Femur (tissue), 1 donor: ENCODE measurements at regions not wholly inside any gene's neighbourhood (a gene's known extent, or its start where the extent isn't known, plus 50 kb on each side); places are given as distances from the start of the nearest gene placed in this dataset.
"Not testable (repeated sequence)": the region's sequence is repeated elsewhere in the genome, so short reads cannot be mapped to it uniquely, and the experiment has no call there.

Experiments
- DNase-seq: peaks from one replicate; pipeline ENCODE4 v3.0.0-alpha.2; 2017

DNA sequence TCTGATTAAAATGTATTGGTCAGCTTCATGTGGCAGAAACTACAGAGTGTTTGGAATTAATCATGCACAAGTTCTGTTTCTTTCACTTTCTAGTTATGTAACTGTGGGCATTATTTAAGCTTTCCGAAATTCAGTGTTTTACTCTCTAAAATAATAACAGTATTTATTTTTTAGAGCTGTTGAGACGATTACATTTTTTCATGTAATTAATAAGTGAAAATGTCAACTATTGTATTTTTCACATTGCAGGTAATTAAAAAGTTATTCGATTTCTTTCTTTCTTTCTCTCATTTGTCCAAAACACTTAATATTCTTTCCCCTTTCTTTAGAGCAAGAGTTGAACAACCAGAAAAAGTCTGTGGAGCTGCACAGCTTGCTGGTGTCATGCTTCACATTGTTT lies 559.4 kb upstream of the PCDH20 start:
- DNase-seq: no peak

DNA sequence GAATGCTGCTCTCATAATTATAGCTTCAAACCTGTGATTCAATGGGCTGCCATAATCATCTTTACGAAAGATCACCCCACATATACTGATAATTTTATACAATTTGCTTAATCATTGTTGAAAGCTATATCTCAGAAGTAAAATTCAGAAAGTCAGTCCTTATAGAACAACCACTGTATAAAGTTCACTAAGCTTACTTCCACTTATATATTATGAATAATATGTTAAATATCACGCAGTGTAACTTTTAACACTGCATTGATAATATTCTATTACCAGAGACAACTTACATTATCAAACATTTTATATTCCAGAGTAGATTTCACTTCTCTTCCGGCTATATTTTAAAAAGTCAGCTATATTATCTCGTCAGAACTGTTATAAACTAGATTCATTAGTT lies 550.1 kb upstream of the PCDH20 start:
- no peak for DNase-seq

DNA sequence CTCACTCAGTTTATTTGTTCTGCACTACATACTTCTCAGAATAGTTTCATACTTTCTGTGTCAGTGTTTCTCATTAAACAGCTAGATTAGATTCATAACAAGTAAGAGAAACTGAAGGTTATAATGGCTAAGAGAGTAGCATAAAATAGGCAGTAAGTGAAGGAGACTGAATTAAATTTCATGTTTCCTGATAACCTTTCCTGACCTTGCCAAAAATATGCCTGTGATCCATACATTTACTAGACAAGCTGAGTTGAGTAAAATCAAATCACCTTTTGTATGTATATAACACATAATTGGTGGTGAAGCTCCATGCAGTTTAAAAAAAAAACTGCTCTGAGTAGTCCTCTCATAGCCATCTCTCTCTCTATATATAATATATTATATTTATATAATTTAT lies 545.3 kb upstream of the PCDH20 start:
- no peak for DNase-seq

DNA sequence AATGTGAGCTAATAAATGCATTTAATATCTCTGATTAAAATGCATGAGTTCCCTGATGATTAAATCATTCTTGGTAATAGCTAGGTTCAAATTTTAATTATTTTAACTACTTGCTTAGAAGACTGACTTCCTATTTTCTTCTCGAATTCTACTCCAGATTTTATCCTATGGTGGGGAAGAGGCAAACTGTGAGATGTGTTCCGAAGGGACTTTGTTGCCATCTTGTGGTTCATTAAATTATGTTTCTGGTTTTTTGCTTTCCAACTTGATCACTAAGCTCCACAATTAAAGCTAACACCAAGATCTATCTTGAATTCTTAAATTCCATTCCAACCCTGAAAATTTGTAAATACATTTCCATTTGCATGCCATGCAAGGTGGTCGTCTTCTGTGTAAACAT lies 538.4 kb upstream of the PCDH20 start:
- DNase-seq: no peak

DNA sequence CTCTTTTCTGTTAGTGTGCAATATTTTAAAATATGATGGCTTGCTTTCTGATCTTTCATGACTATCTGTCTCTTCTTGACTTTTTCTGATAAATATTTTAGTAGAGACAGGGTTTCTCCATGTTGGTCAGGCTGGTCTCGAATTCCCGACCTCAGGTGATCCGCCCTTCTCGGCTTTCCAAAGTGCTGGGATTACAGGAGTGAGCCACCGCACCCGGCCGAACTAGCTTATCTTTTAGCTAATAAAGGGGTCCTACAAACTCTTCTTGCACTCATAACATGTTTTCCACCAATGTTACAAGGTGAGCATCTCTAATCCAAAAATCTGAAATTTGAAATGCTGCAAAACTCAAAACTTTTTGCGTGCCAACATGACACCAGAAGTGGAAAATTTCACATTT lies 535.2 kb upstream of the PCDH20 start:
- no peak for DNase-seq

DNA sequence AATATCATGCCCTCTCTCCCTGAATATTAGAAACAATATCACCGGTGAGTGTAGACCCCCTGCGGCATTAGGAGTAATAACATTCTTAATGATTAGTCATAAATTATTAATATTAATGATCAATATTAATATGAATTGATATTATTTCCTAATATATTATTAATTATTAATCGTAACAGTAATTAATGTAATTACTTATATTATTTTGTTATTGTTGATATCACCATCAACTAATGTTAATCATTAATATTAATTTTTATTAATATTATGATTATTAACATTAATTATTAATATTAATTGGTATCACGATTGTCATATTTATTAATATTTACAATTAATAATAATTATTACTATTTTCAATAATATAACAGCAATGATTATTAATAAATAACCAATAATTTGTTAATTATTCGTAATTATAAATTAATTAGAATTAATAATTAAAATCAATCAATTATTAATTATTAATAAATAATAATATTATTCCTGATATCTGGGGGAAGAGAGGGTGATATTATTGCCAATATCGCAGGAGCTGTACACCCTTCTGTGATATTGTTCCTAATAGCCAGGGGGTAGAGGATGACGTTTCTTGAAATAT lies 528.8 kb upstream of the PCDH20 start:
- no peak for DNase-seq

DNA sequence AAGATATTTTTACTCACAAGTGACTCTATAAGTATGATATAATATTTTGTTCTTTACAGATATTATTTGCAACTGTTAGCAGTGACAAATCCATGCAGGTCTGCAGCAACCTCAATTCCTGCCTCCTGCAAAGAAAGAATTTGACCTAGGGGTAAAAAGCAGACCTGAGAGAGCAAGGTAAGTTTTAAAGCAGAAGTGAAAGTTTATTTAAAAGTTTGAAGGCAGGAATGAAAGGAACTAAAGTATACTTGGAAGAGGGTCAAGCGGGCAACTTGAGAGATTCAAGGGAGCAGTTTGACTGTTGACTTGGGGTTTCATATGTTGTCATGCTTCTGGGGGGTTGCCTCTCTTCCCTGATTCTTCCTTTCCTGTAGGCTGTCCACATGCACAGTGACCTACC lies 520.1 kb upstream of the PCDH20 start:
- DNase-seq: no peak

DNA sequence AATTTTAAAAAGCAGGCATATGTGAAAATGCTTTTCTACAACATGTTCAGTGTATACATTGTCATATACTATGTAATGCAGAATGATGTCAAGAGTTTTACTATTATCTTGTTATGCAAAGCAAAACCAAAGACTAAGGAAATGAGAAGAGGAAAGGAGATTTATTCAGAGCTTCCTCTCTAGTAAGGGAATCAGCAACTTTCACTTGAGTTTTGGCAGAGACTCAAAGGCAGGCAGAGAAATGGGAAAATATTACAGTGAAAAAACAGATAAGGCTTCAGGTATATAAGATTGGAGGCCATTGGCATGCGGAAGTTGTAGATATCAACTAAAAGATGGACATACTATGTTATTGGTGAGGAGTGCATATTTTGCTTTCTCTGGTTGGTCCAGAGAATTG lies 512.0 kb upstream of the PCDH20 start:
- DNase-seq: no peak

DNA sequence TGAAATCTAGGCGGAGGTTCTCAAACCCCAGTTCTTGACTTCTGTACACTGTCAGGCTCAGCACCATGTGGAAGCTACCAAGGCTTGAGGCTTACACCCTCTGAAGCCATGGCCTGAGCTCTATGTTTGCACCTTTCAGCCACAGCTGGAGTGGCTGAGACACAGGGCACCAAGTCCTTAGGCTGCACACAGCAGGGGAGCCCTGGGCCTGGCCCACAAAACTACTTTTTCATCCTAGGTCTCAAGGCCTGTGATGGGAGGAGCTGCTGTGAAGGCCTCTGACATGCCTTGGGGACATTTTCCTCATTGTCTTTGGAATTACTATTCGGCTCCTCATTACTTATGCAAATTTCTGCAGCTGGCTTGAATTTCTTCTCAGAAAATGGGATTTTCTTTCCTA lies 503.2 kb upstream of the PCDH20 start:
- no peak for DNase-seq

DNA sequence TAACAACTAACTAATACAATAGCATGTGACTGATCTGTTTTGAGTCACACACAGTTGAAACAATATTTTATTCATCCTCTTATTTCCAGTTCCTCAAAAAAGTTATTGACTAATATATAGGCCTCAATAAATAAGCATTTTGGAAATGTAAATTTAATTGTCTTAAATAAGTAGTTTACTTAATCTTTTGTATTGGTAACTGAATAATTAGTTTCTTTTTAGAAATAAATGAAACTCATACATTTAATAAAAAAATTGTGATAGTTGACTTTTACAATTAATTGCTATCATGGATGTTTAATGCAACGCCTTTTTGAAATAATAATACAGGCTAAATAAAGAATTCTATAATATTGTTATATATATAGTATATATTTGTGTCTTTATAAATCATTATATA lies 500.8 kb upstream of the PCDH20 start:
- DNase-seq: no peak

DNA sequence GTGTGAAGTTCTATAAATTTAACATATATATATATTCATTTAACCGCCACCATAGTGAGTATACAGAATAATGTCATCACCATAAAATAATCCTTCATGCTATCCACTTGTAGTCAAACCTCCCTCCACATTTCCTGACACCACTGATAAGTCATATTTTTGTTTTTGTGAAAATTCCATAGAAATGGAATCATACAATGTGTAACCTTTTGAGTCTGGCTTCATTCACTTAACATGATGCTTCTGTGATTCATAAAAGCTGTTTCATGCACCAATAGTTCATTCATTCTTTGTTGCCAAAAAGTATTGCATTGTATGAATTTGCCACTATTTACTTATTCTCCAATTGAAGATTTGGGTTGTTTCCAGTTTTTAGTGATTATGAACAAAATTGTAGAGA lies 497.5 kb upstream of the PCDH20 start:
- DNase-seq: no peak

DNA sequence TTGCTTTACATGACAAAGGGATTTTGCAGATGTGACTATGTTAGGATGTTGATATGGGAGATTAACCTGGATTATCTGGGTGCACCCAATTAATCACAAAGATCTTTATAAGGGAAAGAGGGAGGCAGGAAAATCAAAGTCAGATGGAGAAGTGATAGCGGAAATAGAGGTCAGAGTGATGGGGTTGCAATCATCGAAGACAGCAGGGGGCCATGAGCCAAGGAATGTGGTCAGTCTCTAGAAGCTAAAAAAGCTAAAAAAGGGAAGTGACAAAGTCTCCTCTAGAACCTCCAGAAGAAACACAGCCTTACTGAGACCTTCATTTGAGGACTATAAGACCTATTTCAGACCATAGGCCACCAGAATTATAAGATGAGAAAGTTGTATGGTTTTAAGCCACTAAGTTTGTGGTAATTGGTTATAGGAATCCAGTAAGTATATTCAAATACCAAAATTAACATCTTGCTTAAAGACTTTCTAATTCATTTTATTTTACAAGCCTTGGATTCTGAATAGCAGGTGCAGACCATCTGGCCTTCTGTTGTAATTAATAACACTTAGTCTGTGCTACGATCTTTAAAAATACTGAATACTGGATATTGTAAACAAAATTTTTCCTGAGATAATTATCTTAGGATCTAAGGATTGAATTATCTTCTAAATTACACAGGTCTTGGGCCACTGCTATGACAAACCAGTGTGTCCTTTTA lies 493.4 kb upstream of the PCDH20 start:
- DNase-seq: no peak

DNA sequence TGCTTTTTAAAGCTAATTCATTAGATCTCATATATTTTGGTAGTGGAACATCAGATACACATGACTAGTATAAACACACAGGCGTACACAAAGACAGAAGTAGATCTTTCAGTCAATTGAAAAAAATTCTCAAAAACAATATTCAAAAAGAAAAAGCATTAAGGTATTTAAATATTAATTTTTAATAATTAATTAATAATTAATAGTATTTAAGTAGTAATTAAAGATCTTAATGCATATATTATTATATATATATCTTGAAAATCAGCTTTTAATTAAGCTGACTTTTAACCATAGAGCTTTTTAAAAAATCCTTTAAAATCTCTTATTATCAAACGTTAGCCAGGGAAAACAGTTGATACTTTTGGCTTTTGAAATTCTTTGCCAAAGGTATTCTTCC lies 489.4 kb upstream of the PCDH20 start:
- no peak for DNase-seq

DNA sequence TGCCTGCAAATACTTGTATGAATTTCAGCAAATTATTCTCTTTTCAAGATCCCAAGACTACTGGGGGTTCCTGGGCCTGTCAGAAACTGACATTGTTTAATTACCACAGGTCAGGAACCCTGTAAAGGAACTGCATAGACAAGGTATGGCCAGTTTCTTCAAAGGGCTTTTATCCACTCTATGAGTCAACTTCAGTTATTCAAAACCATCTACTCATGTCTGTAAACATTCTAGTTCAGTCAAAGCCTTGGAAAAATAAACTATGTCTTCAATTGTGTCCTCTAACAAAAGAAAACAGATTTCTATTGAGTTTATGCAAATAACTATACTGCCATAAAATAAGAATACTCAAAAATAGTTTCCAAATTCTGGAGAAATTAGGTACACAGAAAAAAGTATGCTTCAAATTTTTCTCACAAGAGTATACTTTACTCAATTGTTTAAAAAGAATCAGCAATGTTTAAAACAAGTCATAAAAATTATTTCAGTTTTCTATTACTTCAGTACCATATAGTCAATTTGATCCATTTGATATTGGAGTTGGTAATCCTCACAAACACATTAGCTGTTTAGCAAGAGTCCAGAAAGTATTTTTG lies 486.4 kb upstream of the PCDH20 start:
- DNase-seq: no peak

DNA sequence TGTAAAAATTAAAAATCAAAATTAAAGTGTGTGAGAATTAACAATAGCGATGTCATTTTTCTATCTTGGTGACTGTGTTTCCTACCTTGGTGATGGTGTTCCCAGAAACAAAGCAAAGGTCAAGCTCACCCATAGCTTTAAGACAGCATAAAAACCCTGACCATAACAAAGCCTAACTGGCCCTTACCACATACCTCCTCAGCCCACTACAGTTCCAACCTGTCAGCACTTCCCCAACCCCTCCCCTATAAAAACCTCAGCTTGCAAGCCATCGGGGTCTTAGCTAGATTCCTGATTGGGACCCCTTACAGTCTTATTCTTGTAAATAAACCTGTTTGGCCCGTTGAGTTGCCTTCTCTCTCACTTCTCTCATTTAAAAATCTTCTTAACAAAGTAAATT lies 484.4 kb upstream of the PCDH20 start:
- DNase-seq: no peak

DNA sequence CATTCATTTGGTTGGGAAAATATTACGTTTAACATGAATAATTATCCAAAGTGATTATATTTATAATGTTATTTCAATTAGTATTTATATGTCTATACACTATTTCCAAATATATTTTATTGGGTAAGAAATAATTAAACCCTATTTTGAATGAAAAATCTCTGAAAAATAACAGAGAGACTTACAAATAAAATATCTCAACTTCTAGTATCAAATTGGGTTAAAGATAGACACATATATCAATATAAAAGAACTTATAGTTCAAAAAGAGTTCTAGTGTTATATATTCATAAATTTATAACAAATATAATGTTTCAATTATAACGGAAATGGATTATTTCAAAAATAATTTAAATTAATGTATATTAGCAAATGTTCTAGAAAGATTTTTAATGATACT lies 482.6 kb upstream of the PCDH20 start:
- no peak for DNase-seq

DNA sequence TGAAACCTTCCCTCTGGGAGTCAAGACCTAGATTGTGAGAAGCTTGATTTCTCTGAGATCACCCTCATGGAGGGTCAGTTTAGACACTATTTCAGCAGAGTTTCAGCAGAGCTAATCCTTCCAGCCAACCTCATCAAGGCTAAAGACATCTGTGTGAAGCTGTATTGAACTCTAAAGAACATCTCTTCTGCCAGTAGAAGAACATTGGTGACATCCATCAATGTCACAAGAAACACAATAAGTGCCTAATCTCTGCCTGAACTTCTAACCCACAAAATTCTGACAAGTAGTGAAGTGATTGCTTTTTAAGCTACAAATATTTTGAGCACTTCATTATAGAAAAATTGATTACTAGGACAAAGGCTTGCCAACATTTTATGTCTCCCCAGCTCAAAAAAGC lies 475.8 kb upstream of the PCDH20 start:
- DNase-seq: no peak

DNA sequence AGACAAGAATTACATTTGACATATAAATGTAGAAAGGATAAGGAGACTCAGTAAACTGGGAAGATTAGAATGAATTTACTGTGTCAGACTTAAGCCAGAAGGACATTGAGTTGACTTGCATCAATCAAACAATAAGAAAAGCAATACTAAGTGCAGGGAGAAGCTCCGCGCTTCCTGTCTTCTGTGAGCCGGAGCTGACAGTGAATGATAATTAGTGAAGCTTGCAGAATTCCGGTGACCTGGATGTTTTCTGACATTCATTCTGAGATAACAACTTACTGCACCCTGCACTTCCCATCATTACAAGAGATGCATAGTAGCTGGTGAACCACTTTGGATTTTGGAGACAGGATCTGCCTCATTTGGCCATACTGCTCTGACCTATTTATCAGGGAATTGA lies 469.2 kb upstream of the PCDH20 start:
- no peak for DNase-seq

DNA sequence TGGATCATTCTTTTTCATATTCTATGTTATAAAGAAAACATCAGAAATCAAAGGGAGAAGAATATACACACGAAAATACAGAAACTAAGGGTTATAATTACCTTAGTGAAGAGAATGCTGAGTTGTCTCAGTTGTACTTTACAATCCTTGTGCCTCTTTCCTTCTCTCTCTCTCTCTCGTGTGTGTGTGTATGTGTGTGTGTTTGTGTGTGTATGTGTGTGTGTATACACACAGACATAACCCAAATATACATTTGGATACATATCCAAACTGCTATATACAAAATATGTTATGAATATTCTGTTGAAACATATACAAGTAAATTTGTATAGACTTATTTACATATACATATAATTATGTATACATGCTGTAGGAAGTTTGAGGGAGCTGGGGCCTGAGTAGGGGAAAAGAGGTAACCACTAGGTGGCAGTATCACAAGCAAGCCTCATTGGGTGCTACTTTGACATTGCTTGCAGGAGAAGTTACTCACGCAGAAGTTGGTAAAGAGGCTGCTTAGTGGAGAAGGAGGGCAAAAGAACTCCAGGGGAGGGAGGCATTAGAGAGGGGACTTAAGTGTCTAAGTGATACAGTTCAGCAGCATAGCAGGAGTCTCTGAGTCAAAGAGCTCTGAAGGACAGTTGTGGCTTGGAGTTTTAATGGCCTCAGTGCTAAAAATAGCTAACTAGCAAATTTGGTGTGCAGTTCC lies 465.1 kb upstream of the PCDH20 start:
- no peak for DNase-seq

DNA sequence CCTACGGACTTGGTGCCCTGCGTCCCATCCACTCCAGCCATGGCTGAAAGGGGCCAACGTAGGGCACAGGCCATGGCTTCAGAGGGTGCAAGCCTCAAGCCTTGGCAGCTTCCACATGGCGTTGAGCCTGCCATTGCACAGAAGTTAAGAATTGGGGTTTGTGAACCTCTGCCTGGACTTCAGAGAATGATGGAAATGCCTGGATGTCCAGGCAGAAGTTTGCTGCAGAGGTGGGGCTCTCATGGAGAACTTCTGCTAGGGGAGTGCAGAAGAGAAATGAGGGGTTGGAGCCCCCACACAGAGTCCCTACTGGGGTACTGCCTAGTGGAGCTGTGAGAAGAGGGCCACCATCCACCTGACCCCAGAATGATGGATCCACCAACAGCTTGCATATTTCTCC lies 462.9 kb upstream of the PCDH20 start:
- not testable (repeated sequence) for DNase-seq

DNA sequence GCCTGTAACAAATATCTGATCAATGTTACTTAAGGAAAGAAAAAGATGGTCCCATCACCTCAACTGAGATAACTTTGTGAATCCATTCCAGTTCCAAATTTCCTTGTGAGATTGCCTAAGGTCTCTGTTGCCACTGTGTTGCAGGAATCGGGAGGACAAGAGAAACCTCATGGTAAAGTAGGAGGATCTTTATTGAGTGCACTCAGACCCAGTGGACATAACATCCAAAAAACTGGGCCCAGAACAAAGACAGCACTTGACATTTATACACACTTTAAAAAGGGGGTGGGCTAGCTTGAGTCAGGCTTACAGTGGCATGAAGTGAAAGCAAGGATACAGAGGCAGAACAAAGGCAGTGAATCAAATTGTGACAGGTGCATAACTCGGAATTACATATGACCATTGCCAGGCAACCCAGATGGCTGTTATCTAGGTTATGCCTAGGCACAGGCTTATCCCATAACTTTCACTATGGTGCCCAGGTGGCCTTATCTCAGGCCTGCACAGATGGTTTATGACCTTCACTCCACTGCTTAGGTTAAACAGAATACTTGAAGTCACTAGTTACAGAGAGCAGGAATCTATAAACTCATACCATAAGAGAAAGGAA lies 459.4 kb upstream of the PCDH20 start:
- no peak for DNase-seq

DNA sequence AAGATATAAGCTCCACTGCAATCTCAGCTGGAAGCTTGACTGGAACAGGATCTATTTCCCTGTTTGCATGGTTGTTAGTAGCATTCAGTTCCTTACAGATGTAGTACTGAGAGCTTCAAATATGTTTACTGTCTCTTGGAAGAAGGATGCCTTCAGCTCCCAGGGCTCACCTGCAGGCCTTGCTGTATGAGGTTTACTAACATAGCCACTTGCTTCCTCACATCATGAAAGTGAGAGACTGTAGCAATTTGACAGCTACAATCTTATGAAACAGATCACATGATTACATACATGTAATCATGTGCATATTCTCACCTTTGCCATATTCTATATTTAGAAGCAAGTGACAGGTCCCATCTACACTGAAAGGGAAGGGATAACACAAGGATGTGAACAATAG lies 458.1 kb upstream of the PCDH20 start:
- DNase-seq: no peak

DNA sequence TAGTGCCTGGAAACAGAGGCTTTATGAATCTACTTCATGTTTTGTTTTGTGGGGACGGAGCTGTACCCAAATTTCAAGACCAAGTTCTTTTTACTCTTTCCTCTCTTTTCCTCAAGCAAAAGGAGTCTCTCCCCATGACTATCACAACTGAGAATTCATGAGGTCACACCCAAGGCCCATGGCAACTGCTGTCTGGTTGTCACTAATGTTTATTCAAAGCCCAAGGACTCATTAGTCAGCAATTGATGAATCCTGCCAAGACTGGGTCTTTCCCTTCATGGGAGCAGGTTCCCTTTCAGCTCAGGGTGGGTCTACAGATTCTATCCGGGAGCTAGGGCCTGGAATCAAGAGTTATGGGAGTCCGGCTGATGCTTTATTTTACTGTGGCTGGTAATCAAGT lies 441.5 kb upstream of the PCDH20 start:
- no peak for DNase-seq

DNA sequence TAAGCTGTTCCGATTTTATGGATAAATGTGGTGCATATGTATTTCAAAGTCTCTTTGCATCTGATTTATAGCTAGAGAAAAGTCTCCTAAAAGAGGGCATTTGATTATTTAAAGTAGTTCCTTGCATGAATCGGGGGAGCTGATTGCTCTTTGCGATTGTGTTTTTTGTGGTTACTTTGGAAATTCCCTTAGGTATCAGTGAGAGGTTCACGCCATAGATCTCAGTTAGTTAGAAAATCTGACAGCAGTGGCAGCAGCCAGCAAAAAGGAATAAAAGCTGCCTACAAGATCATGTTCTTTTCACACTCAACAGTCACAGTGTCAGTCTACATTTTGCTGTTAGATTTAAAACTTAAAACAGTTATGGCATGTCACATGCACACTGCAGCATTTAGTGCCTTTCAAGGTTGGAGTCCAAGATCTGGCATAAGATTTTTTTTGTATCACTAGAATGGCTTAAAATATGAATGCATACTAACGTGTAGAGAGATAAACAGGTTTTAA lies 436.5 kb upstream of the PCDH20 start:
- no peak for DNase-seq
